Loucy (cell line): ENCODE measurements at regions not wholly inside any gene's neighbourhood (a gene's known extent, or its start where the extent isn't known, plus 50 kb on each side); places are given as distances from the start of the nearest gene placed in this dataset.

Source experiments
- EZH2phosphoT487 ChIP-seq: fragments of 200-600 bp; IDR thresholded peaks from 2 replicates; pipeline ENCODE4 v1.6.1; 2018; ENCODE audit warnings: antibody characterized with exemption, mild to moderate bottlenecking, moderate library complexity, borderline replicate concordance
- TF ChIP-seq, protein P1 (sequence below): fragments of 200-600 bp; sonication (generic); conservative IDR thresholded peaks from 2 replicates; pipeline ENCODE4 v1.5.1; 2014; ENCODE audit warnings: mild to moderate bottlenecking, antibody characterized with exemption, low read length

DNA sequence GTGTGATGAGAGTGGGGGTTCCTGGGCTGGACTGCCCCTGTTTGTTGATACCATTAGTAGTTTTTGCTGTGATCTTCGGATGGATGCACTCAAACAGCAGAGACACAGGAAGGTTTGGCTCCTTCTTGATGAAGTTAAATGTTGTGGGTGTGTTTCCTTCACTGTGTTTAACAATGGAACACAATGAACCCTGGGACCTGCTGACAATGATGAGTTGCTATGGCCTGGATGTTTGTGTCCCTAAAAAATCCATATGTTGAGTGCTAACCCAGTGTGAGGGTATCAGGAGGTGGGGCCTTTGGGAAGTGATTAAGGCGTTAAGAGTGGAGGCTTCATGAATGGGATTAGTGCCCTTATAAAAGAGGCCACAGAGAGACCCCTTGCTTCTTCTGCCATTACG is 237.4 kb upstream of the HS6ST1 start:
- TF ChIP-seq, protein P1, sequence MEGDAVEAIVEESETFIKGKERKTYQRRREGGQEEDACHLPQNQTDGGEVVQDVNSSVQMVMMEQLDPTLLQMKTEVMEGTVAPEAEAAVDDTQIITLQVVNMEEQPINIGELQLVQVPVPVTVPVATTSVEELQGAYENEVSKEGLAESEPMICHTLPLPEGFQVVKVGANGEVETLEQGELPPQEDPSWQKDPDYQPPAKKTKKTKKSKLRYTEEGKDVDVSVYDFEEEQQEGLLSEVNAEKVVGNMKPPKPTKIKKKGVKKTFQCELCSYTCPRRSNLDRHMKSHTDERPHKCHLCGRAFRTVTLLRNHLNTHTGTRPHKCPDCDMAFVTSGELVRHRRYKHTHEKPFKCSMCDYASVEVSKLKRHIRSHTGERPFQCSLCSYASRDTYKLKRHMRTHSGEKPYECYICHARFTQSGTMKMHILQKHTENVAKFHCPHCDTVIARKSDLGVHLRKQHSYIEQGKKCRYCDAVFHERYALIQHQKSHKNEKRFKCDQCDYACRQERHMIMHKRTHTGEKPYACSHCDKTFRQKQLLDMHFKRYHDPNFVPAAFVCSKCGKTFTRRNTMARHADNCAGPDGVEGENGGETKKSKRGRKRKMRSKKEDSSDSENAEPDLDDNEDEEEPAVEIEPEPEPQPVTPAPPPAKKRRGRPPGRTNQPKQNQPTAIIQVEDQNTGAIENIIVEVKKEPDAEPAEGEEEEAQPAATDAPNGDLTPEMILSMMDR: no peak
- TF ChIP-seq EZH2phosphoT487: no peak
